H1 (cell line): ENCODE measurements at regions not wholly inside any gene's neighbourhood (a gene's known extent, or its start where the extent isn't known, plus 50 kb on each side); places are given as distances from the start of the nearest gene placed in this dataset.

Source experiments
- CHD2 ChIP-seq: IDR thresholded peaks from 2 replicates; pipeline ENCODE4 v1.6.1; 2012; ENCODE audit warnings: low read length, improper control_type of control experiment
- FOSL1 ChIP-seq: IDR thresholded peaks from 2 replicates; pipeline ENCODE4 v1.6.1; 2011; ENCODE audit warnings: mild to moderate bottlenecking, low read depth, low read length, moderate library complexity; ENCODE audit not compliant: insufficient read depth
- NANOG ChIP-seq: IDR thresholded peaks from 2 replicates; pipeline ENCODE4 v1.6.1; 2011; ENCODE audit warnings: low read length, low read depth, mild to moderate bottlenecking, inconsistent platforms; ENCODE audit not compliant: insufficient read depth, poor library complexity, severe bottlenecking
- POLR2A ChIP-seq, 2 experiments: IDR thresholded peaks; 1 replicate in 1 of 2; 2 replicates in 1 of 2; pipeline ENCODE4 v1.6.1; 2011; ENCODE audit warnings: low read depth in 2 of 2, low read length in 2 of 2, mild to moderate bottlenecking in 2 of 2; ENCODE audit errors: control extremely low read depth in 1 of 2
- TBP ChIP-seq: IDR thresholded peaks from 2 replicates; pipeline ENCODE4 v1.6.1; 2011; ENCODE audit warnings: low read depth, low read length, improper control_type of control experiment
- TEAD4 ChIP-seq: IDR thresholded peaks from 2 replicates; pipeline ENCODE4 v1.6.1; 2012; ENCODE audit warnings: low read depth, low read length, inconsistent platforms, mixed read lengths

GRCh38 chr9:86405926-86406325 is 51.7 kb upstream of the TUT7 start (continued):
- TF ChIP-seq POLR2A (IDR thresholded peaks at IDR 0.05; ENCODE audit: control extremely low read depth in 1 of 2, low read depth in 2 of 2, low read length in 2 of 2) = no peak
- no peak for TF ChIP-seq NANOG
- no peak for TF ChIP-seq CHD2
- no peak for TF ChIP-seq TEAD4
- TF ChIP-seq TBP = no peak
- no peak for TF ChIP-seq FOSL1
